ENCODE measurements at regions not wholly inside any gene's neighbourhood (a gene's known extent, or its start where the extent isn't known, plus 50 kb on each side); places are given as distances from the start of the nearest gene placed in this dataset.

DNA sequence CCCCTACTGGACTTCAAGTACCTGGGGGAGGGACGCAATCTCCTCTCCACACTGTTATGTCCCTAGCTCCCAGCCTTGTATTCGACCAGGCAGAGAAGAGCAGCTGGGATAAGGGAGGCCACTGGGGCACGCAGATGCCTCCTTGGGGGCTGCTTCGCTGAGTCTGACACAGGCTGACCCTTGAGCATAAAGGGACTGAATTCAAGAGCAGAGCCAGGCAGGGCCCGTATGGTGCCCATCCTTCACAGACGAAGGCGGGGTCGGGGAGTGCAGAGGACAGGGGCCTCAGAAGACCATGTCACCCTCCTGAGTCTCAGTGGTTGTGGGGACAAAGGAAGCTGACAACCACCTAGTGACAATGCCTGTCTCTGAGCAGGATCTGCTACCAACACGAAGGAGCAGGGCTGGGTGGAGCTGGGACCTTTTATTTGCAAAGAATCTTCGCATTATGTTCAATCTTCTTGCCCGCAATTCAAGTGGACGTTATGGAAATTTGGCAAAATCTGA lies 124.6 kb downstream of the TUBA3C start:
- Histone ChIP-seq H3K9me3 (no peaks in the 10 kb centered on the region), H3K27me3 (ENCODE audit: insufficient read depth in 3 of 3, low read length in 2 of 3) (no peaks in the 10 kb centered on the region), H3K4me1 (no peaks in the 10 kb centered on the region), H3K27ac (no peak overlapping the region), H3K36me3 (ENCODE audit: insufficient read depth in 1 of 2, low read depth in 1 of 2) (no peaks in the 10 kb centered on the region), H3K4me3 (no peak overlapping the region)
- ATAC-seq (no peak), DNase-seq (no peak)
- 73 to 78% (median 75%) methylated on average over 12 of the region's 12 CpGs for WGBS, 3 donors
- TF ChIP-seq CTCF (IDR thresholded peaks at IDR 0.05), result no peak
- intact Hi-C loops (cut with DNase I), result no loop called here

- intact Hi-C loops (cut with DNase I), result no loop called here
- no peaks in the 10 kb centered on the region for H3K4me1 ChIP-seq
- WGBS, 3 donors, result 86 to 90% (median 87%) methylated on average over 17 of the region's 17 CpGs
- no peak for TF ChIP-seq CTCF (IDR thresholded peaks at IDR 0.05)
- ATAC-seq (no peak), DNase-seq (no peak)
- H3K9me3 ChIP-seq, result no peaks in the 10 kb centered on the region
- H3K36me3 ChIP-seq (ENCODE audit: insufficient read depth in 1 of 2, low read depth in 1 of 2), result no peaks in the 10 kb centered on the region
- no peak overlapping the region for H3K27ac ChIP-seq
- H3K4me3 ChIP-seq, result no peak overlapping the region
- H3K27me3 ChIP-seq (ENCODE audit: insufficient read depth in 3 of 3, low read length in 2 of 3), result no peaks in the 10 kb centered on the region
These were observed 125.2 kb downstream of the TUBA3C start for GRCh38 chr13:19056355-19056880.

DNA sequence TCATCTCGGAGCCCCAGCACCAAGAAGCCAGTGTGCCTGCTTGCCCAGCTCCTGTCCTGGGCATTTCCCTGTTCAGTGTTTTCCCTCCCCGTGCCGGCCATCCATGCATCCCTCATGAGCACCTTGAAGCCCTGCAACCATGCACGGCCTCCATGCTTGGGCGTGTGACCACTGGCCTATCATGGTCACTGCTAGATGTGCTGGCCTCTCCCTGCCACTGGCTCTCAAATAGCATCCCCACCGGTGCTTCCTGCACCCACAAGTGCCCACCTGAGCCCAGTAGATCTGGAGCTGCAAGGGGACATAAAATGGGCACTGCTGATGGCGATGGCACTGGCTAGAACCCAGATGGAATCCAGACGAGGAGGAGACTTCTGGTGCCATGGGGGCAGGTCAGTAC lies 126.0 kb downstream of the TUBA3C start:
- no peak overlapping the region for H3K27ac ChIP-seq
- ATAC-seq, result no peak
- WGBS, 3 donors, result 71 to 81% (median 72%) methylated on average over 8 of the region's 8 CpGs
- no peaks in the 10 kb centered on the region for H3K4me1 ChIP-seq
- H3K27me3 ChIP-seq (ENCODE audit: insufficient read depth in 3 of 3, low read length in 2 of 3), result no peaks in the 10 kb centered on the region
- no peak for DNase-seq
- intact Hi-C loops (cut with DNase I), result no loop called here
- no peak for TF ChIP-seq CTCF (IDR thresholded peaks at IDR 0.05)
- H3K4me3 ChIP-seq, result no peak overlapping the region
- no peaks in the 10 kb centered on the region for H3K36me3 ChIP-seq (ENCODE audit: insufficient read depth in 1 of 2, low read depth in 1 of 2)
- H3K9me3 ChIP-seq, result no peaks in the 10 kb centered on the region

DNA sequence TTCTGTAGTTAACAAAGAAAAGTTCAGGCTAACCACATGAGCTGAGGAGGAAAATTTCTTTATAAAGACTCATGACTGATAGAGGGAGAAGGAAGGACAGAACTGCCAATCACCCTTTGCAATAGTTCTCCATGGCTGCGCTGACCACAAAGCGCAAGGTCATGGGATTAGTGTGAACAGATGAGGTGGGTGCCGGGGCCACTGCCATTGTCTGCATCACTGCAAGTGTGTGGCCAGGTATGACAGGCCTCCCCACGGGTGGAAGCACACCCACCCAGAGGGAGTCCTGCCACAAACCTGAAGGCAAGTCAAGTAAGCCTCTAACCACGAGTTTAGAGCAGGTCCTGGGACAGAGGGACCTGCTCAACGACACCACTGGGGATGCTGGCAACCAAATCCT lies 128.1 kb downstream of the TUBA3C start:
- intact Hi-C loops (cut with DNase I), result no loop called here
- Histone ChIP-seq H3K27ac (no peak overlapping the region), H3K9me3 (no peaks in the 10 kb centered on the region), H3K4me1 (no peaks in the 10 kb centered on the region), H3K4me3 (no peak overlapping the region), H3K27me3 (ENCODE audit: insufficient read depth in 3 of 3, low read length in 2 of 3) (no peaks in the 10 kb centered on the region), H3K36me3 (ENCODE audit: insufficient read depth in 1 of 2, low read depth in 1 of 2) (no peaks in the 10 kb centered on the region)
- 65 to 68% (median 67%) methylated on average over 6 of the region's 6 CpGs for whole genome bisulfite sequencing, 3 donors
- DNase-seq (no peak), ATAC-seq (no peak)
- TF ChIP-seq CTCF (IDR thresholded peaks at IDR 0.05), result no peak

DNA sequence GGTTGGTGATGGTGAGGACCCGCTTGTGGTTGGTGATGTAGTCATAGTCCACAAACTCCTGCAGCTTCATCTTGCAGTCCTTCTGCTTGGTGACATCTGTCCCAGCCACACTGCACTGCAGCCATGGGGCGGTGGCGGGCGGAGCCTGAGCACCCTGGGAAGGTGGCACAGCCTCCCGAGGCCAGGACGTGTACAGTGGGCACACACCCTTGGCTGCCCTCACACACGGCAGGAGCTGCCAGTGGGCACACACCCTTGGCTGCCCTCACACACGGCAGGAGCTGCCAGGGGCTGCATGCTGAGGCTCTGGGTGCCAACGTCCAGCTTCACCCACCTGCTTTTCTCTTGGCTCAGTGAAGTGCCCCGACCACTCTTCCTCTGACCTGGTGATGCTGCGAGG lies 128.7 kb downstream of the TUBA3C start:
- TF ChIP-seq CTCF (IDR thresholded peaks at IDR 0.05), result no peak
- no peaks in the 10 kb centered on the region for H3K9me3 ChIP-seq
- WGBS, 3 donors, result 75 to 82% (median 75%) methylated on average over 11 of the region's 11 CpGs
- intact Hi-C loops (cut with DNase I), result no loop called here
- H3K36me3 ChIP-seq (ENCODE audit: insufficient read depth in 1 of 2, low read depth in 1 of 2), result no peaks in the 10 kb centered on the region
- no peaks in the 10 kb centered on the region for H3K4me1 ChIP-seq
- ATAC-seq (no peak), DNase-seq (no peak)
- H3K27ac ChIP-seq, result no peak overlapping the region
- H3K27me3 ChIP-seq (ENCODE audit: insufficient read depth in 3 of 3, low read length in 2 of 3), result no peaks in the 10 kb centered on the region
- H3K4me3 ChIP-seq, result no peak overlapping the region
